GM21825 (cell line): ENCODE measurements at regions not wholly inside any gene's neighbourhood (a gene's known extent, or its start where the extent isn't known, plus 50 kb on each side); places are given as distances from the start of the nearest gene placed in this dataset.
A peak's percentile ranks its signal among the peaks of the same experiment; 100 is the strongest.

Experiments
- ATAC-seq: cut with Tn5 transposase; IDR thresholded peaks from one replicate; pipeline ENCODE4 v1.9.1; 2021; ENCODE audit warnings: mild to moderate bottlenecking, moderate library complexity; ENCODE audit not compliant: unreplicated experiment

- no peak for ATAC-seq
Measured at GRCh38 chr18:47602273-47602897, 328.1 kb downstream of the SMAD2 start.

- no peak for ATAC-seq
Measured at GRCh38 chr18:47601581-47602272, 328.7 kb downstream of the SMAD2 start.

GRCh38 chr18:47595831-47596501 is 334.5 kb downstream of the SMAD2 start:
- ATAC-seq = no peak

GRCh38 chr18:47594621-47595086 is 335.8 kb downstream of the SMAD2 start:
- ATAC-seq = no peak

GRCh38 chr18:47593744-47594472 is 336.6 kb downstream of the SMAD2 start:
- ATAC-seq = no peak

- no peak for ATAC-seq
Measured at GRCh38 chr18:47591429-47591828, 339.0 kb downstream of the SMAD2 start.

GRCh38 chr18:47587587-47587986 is 336.1 kb upstream of the SKOR2 start:
- no peak for ATAC-seq

GRCh38 chr18:47586418-47587070 is 335.1 kb upstream of the SKOR2 start:
- no peak for ATAC-seq

GRCh38 chr18:47585914-47586313 is 334.5 kb upstream of the SKOR2 start:
- no peak for ATAC-seq

- ATAC-seq = no peak
Measured at GRCh38 chr18:47585136-47585535, 333.7 kb upstream of the SKOR2 start.

GRCh38 chr18:47582093-47582492 is 330.6 kb upstream of the SKOR2 start:
- ATAC-seq = no peak

GRCh38 chr18:47577520-47577919 is 326.1 kb upstream of the SKOR2 start:
- no peak for ATAC-seq

GRCh38 chr18:47574966-47575365 is 323.5 kb upstream of the SKOR2 start:
- no peak for ATAC-seq

GRCh38 chr18:47571957-47572356 is 320.5 kb upstream of the SKOR2 start:
- no peak for ATAC-seq

- ATAC-seq = no peak
Measured at GRCh38 chr18:47566809-47567208, 315.3 kb upstream of the SKOR2 start.

GRCh38 chr18:47560723-47561715 is 309.6 kb upstream of the SKOR2 start:
- no peak for ATAC-seq

GRCh38 chr18:47558110-47558750 is 306.8 kb upstream of the SKOR2 start:
- ATAC-seq = peak; percentile 82

GRCh38 chr18:47557160-47557559 is 305.7 kb upstream of the SKOR2 start:
- ATAC-seq = no peak

- no peak for ATAC-seq
Measured at GRCh38 chr18:47552783-47553182, 301.3 kb upstream of the SKOR2 start.
